ENCODE measurements at regions not wholly inside any gene's neighbourhood (a gene's known extent, or its start where the extent isn't known, plus 50 kb on each side); places are given as distances from the start of the nearest gene placed in this dataset.

DNA sequence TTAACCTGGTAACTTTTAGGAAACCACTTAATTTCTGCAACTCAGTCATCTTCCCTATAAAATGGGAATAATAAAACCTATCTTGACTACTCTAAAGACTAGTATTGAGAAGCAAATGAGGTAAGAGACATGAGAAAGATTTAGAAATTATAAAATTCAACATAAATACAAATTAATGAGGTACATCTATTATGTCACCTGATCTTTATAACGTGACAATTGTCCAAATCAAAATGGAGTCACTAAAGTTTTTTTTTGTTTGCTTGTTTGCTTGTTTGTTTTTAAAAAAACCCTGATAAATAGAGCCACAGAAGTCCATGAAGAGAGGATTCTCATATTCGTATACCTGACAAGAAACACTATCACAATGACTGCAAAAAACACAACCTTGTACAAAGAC, 242.8 kb downstream of the LRRN1 start:
- TF ChIP-seq, protein P1, sequence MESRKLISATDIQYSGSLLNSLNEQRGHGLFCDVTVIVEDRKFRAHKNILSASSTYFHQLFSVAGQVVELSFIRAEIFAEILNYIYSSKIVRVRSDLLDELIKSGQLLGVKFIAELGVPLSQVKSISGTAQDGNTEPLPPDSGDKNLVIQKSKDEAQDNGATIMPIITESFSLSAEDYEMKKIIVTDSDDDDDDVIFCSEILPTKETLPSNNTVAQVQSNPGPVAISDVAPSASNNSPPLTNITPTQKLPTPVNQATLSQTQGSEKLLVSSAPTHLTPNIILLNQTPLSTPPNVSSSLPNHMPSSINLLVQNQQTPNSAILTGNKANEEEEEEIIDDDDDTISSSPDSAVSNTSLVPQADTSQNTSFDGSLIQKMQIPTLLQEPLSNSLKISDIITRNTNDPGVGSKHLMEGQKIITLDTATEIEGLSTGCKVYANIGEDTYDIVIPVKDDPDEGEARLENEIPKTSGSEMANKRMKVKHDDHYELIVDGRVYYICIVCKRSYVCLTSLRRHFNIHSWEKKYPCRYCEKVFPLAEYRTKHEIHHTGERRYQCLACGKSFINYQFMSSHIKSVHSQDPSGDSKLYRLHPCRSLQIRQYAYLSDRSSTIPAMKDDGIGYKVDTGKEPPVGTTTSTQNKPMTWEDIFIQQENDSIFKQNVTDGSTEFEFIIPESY (IDR thresholded peaks at IDR 0.05; ENCODE audit: borderline replicate concordance, low read depth) = no peak
- TF ChIP-seq CTCF (IDR thresholded peaks at IDR 0.05) (no peak), RFX5 (IDR thresholded peaks at IDR 0.05; ENCODE audit: low read length) (no peak), RAD21 (IDR thresholded peaks at IDR 0.05; ENCODE audit: low read length) (no peak), NFIC (IDR thresholded peaks at IDR 0.05; ENCODE audit: borderline replicate concordance) (no peak), REST (IDR thresholded peaks at IDR 0.05; ENCODE audit: low read depth, low read length) (no peak), EP300 (IDR thresholded peaks at IDR 0.05; ENCODE audit: borderline replicate concordance in 1 of 2, low read depth in 1 of 2, low read length in 1 of 2) (no peak), USF2 (IDR thresholded peaks at IDR 0.05; ENCODE audit: borderline replicate concordance, low read depth, low read length) (no peak), POLR2AphosphoS5 (IDR thresholded peaks at IDR 0.05; ENCODE audit: low read depth, low read length) (no peak), USF1 (IDR thresholded peaks at IDR 0.05; ENCODE audit: borderline replicate concordance, low read depth) (no peak)
